Breast epithelium (tissue), 4 donors: ENCODE measurements at regions not wholly inside any gene's neighbourhood (a gene's known extent, or its start where the extent isn't known, plus 50 kb on each side); places are given as distances from the start of the nearest gene placed in this dataset.
A peak's percentile ranks its signal among the peaks of the same experiment; 100 is the strongest.

Experiments used
- DNase-seq, 2 donors: peaks; one replicate each; pipeline ENCODE4 v3.0.0-alpha.2; 2019; ENCODE audit warnings: low spot score in 2 of 2
- H3K27ac ChIP-seq, 2 donors: fragments of 200-600 bp; sonication (generic) in 1 of 2; one replicate each; pipeline ENCODE4 v1.5.1; 2016 to 2019; ENCODE audit warnings: mild to moderate bottlenecking in 1 of 2
- H3K27me3 ChIP-seq, 2 donors: fragments of 200-600 bp; sonication (generic) in 1 of 2; one replicate each; pipeline versions ENCODE4 v1.5.1 to v1.6.0; 2017 to 2019; ENCODE audit warnings: control low read depth in 1 of 2, mild to moderate bottlenecking in 1 of 2
- H3K36me3 ChIP-seq: fragments of 200-600 bp; one replicate; pipeline ENCODE4 v1.5.1; 2019
- H3K4me1 ChIP-seq, 2 donors: fragments of 200-600 bp; sonication (generic); one replicate each; pipeline ENCODE4 v1.5.1; 2016 to 2019; ENCODE audit warnings: control low read depth in 1 of 2
- H3K4me3 ChIP-seq, 3 donors: fragments of 200-600 bp; sonication (generic); 1 replicate in 2 of 3; 2 replicates in 1 of 3; pipeline ENCODE4 v1.5.1; 2016 to 2019; ENCODE audit warnings: mild to moderate bottlenecking in 3 of 3, moderate library complexity in 2 of 3
- H3K9me3 ChIP-seq, 2 donors: fragments of 200-600 bp; sonication (generic) in 1 of 2; one replicate each; pipeline ENCODE4 v1.5.1; 2016 to 2019; ENCODE audit warnings: control low read depth in 1 of 2
- POLR2A ChIP-seq: fragments of 450-650 bp; IDR thresholded peaks from one replicate; pipeline ENCODE4 v1.6.1; 2016; ENCODE audit warnings: antibody characterized with exemption, mild to moderate bottlenecking, moderate library complexity
- POLR2AphosphoS5 ChIP-seq, 3 donors: sonication (generic); formaldehyde crosslinking; IDR thresholded peaks; one replicate each; pipeline ENCODE4 v1.6.1; 2017; ENCODE audit warnings: antibody characterized with exemption in 3 of 3
- intact Hi-C: fragments of 100-400 bp; cut with DNase I; formaldehyde crosslinking; loops from one replicate; pipeline ENCODE4 v1.15.1; 2023; ENCODE audit warnings: low total_unique reads
- TF ChIP-seq, protein P1 (sequence below), 3 donors: fragments of 450-650 bp; IDR thresholded peaks; one replicate each; pipeline ENCODE4 v1.5.1; 2016 to 2017; ENCODE audit warnings: antibody characterized with exemption in 3 of 3, mild to moderate bottlenecking in 3 of 3, moderate library complexity in 3 of 3

DNA sequence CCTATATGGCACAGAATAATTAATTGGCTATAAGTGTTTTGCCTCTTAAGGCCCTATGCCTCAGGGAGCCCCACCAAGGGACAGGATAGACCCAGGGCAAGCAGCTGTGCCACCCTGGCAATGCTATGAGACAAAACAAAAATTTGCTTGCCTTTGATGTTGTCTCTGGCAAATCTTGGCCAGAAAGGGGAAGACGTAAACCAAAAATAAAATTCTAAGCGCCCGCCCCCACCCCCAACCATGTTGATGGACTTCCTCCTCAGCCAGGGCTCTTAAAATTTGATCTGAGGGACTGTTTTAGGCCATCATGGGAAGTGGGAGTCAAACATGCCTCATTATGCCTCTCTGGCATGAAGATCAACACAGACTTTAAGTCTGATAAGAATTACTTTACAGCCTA, 130.5 kb upstream of the APOOL start:
- H3K4me3 ChIP-seq: no peak overlapping the region
- no peaks in the 10 kb centered on the region for H3K4me1 ChIP-seq
- H3K9me3 ChIP-seq: no peaks in the 10 kb centered on the region
- H3K27me3 ChIP-seq: no peaks in the 10 kb centered on the region
- intact Hi-C loops: no loop called here
- DNase-seq: no peak
- TF ChIP-seq, protein P1, sequence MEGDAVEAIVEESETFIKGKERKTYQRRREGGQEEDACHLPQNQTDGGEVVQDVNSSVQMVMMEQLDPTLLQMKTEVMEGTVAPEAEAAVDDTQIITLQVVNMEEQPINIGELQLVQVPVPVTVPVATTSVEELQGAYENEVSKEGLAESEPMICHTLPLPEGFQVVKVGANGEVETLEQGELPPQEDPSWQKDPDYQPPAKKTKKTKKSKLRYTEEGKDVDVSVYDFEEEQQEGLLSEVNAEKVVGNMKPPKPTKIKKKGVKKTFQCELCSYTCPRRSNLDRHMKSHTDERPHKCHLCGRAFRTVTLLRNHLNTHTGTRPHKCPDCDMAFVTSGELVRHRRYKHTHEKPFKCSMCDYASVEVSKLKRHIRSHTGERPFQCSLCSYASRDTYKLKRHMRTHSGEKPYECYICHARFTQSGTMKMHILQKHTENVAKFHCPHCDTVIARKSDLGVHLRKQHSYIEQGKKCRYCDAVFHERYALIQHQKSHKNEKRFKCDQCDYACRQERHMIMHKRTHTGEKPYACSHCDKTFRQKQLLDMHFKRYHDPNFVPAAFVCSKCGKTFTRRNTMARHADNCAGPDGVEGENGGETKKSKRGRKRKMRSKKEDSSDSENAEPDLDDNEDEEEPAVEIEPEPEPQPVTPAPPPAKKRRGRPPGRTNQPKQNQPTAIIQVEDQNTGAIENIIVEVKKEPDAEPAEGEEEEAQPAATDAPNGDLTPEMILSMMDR (IDR thresholded peaks at IDR 0.05): no peak
- TF ChIP-seq POLR2A (no peak), POLR2AphosphoS5 (IDR thresholded peaks at IDR 0.05) (no peak)
- no peak overlapping the region for H3K27ac ChIP-seq
- H3K36me3 ChIP-seq: no peaks in the 10 kb centered on the region

DNA sequence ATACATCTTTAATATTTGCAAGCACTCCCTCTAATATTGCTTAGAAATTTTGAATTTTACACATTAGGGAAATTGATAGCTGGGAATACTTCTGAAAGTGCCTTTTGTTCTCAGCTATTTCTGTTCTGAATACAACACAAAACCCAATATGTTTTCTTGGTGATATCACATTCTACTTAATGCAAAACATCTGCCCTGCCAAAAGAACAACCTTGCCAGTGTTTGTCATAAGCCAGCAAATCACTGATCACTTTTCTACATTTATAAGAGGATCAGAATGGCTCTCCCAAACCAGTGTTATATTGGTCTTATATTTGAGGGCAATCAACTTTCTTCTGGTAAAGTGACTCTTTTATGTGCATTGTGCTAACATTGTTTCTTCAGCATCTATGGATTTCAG, 126.8 kb upstream of the APOOL start:
- Histone ChIP-seq H3K27me3 (no peaks in the 10 kb centered on the region), H3K4me1 (no peaks in the 10 kb centered on the region), H3K36me3 (no peaks in the 10 kb centered on the region), H3K4me3 (no peak overlapping the region), H3K9me3 (no peaks in the 10 kb centered on the region), H3K27ac (no peak overlapping the region)
- TF ChIP-seq, protein P1 (IDR thresholded peaks at IDR 0.05): no peak
- no peak for TF ChIP-seq POLR2A
- no peak for TF ChIP-seq POLR2AphosphoS5 (IDR thresholded peaks at IDR 0.05)
- intact Hi-C loops: no loop called here
- DNase-seq: no peak

DNA sequence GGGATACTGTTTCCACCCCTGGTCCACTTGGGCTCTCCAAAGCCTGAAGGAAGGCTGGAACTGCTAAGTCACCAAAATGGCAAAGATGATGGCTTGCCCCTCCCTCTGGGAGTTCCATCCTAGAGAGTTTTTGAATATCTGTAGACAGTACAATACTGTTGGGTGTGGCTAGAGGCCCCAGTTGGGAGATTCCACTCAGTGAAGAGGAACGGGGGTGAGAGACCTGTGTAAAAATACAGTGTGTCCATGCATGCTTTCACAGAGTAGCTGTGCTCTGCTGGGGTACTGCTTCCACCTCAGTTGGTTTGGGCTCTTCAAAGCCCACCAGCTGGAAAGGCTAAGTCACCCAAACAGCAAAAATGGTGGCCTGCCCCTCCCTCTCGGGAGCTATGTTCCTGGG, 109.8 kb upstream of the APOOL start:
- Histone ChIP-seq H3K9me3 (no peaks in the 10 kb centered on the region), H3K36me3 (no peaks in the 10 kb centered on the region), H3K4me1 (no peaks in the 10 kb centered on the region), H3K4me3 (no peak overlapping the region), H3K27ac (no peak overlapping the region), H3K27me3 (peaks cover 0 to 21% of the 10 kb centered on the region in 2 donors)
- TF ChIP-seq, protein P1 (IDR thresholded peaks at IDR 0.05): no peak
- TF ChIP-seq POLR2A: no peak
- no peak for TF ChIP-seq POLR2AphosphoS5 (IDR thresholded peaks at IDR 0.05)
- intact Hi-C loops: no loop called here
- no peak for DNase-seq

DNA sequence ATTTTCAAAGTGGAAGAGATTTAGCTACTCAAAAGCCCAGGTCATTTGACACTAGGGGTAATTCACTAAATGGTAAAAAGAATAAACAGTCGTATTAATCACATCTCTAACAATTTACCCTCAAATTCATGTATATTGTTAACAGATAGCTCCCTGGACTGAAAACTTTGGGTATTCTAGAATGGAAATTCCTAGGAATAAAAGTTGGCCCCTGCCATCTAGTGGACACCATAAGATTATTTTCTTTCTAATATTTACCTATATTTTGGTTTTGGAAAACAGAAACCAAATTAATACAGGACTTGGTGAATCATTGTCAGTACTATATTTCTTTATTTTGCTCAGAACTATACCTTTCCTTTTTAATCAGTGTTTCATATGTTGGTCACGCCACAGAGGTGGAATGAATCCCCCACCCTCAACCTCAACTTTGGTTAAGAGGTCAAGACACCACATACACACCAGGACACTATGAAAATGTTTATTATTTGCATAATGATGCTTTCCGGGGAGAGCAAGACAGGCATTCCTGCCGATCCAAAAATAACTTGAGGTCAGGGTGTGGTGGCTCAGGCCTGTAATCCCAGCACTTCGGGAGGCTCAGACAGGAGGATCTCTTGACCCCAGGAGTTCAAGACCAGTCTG, 96.2 kb upstream of the APOOL start:
- intact Hi-C loops: no loop called here
- no peak for TF ChIP-seq POLR2A
- TF ChIP-seq, protein P1 (IDR thresholded peaks at IDR 0.05): peak in 1 of 3 donors; percentile 15
- TF ChIP-seq POLR2AphosphoS5 (IDR thresholded peaks at IDR 0.05): no peak
- no peak overlapping the region for H3K4me3 ChIP-seq
- H3K27me3 ChIP-seq: peaks cover 0 to 20% of the 10 kb centered on the region in 2 donors
- no peaks in the 10 kb centered on the region for H3K9me3 ChIP-seq
- DNase-seq: no peak
- H3K36me3 ChIP-seq: no peaks in the 10 kb centered on the region
- H3K27ac ChIP-seq: no peak overlapping the region
- no peaks in the 10 kb centered on the region for H3K4me1 ChIP-seq

DNA sequence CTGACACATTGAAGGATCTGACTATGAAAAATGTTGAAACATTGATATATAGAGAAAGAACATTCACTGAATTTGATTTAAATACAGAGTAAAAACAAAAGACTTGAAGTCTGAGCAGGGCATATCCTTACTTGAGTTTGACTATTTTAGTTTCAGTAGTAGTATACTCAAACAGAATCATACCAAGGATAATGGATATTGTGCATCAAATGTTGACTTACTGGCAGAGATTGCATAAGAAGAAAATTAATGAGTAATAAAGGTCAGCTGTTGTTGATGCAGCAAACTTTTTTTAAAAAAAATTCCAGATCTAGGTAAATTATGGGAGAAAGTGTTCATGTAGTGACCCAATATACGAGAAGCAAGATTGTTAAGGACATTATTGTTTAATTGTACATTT, 94.5 kb upstream of the APOOL start:
- H3K4me3 ChIP-seq: no peak overlapping the region
- H3K27me3 ChIP-seq: peaks cover 0 to 20% of the 10 kb centered on the region in 2 donors
- no peaks in the 10 kb centered on the region for H3K4me1 ChIP-seq
- no peaks in the 10 kb centered on the region for H3K36me3 ChIP-seq
- no peak overlapping the region for H3K27ac ChIP-seq
- TF ChIP-seq, protein P1 (IDR thresholded peaks at IDR 0.05): no peak
- no peak for TF ChIP-seq POLR2A
- no peak for DNase-seq
- no peaks in the 10 kb centered on the region for H3K9me3 ChIP-seq
- intact Hi-C loops: no loop called here
